ENCODE measurements at regions not wholly inside any gene's neighbourhood (a gene's known extent, or its start where the extent isn't known, plus 50 kb on each side); places are given as distances from the start of the nearest gene placed in this dataset.
A peak's percentile ranks its signal among the peaks of the same experiment; 100 is the strongest.

- FAIRE-seq (no peak), DNase-seq (ENCODE audit: low spot score in 2 of 2) (no peak)
These were observed 186.7 kb upstream of the SLITRK2 start for GRCh38 chrX:145630806-145631435.

- FAIRE-seq = no peak
- DNase-seq (ENCODE audit: low spot score in 2 of 2) = no peak
These were observed 186.1 kb upstream of the SLITRK2 start for GRCh38 chrX:145631461-145631951.

GRCh38 chrX:145654486-145654885 lies 163.1 kb upstream of the SLITRK2 start:
- FAIRE-seq = no peak
- DNase-seq (ENCODE audit: low spot score in 2 of 2) = no peak

- FAIRE-seq (no peak), DNase-seq (ENCODE audit: low spot score in 2 of 2) (no peak)
These were observed 143.8 kb upstream of the SLITRK2 start for GRCh38 chrX:145673841-145674240.

- FAIRE-seq (no peak), DNase-seq (ENCODE audit: low spot score in 2 of 2) (no peak)
These were observed 140.4 kb upstream of the SLITRK2 start for GRCh38 chrX:145677109-145677817.

- no peak for FAIRE-seq
- no peak for DNase-seq (ENCODE audit: low spot score in 2 of 2)
These were observed 134.9 kb upstream of the SLITRK2 start for GRCh38 chrX:145682518-145683298.

- DNase-seq (ENCODE audit: low spot score in 2 of 2) (no peak), FAIRE-seq (no peak)
These were observed 130.5 kb upstream of the SLITRK2 start for GRCh38 chrX:145687146-145687545.

GRCh38 chrX:145687707-145688106 lies 129.9 kb upstream of the SLITRK2 start:
- DNase-seq (ENCODE audit: low spot score in 2 of 2) (no peak), FAIRE-seq (no peak)

- no peak for FAIRE-seq
- no peak for DNase-seq (ENCODE audit: low spot score in 2 of 2)
These were observed 123.6 kb upstream of the SLITRK2 start for GRCh38 chrX:145694048-145694447.

- DNase-seq (ENCODE audit: low spot score in 2 of 2) = no peak
- FAIRE-seq = no peak
These were observed 101.9 kb upstream of the SLITRK2 start for GRCh38 chrX:145715641-145716138.

GRCh38 chrX:145716226-145716625 lies 101.4 kb upstream of the SLITRK2 start:
- FAIRE-seq = no peak
- DNase-seq (ENCODE audit: low spot score in 2 of 2) = no peak

- no peak for FAIRE-seq
- DNase-seq (ENCODE audit: low spot score in 2 of 2) = peak; percentile 12 to 19
These were observed 90.2 kb upstream of the SLITRK2 start for GRCh38 chrX:145727476-145727875.

- peak; percentile 10 to 13 for DNase-seq (ENCODE audit: low spot score in 2 of 2)
These were observed 88.0 kb upstream of the SLITRK2 start for GRCh38 chrX:145729635-145730034.

GRCh38 chrX:145735036-145735435 lies 82.6 kb upstream of the SLITRK2 start:
- no peak for FAIRE-seq

More at GRCh38 chrX:145729635-145730034, 88.0 kb upstream of the SLITRK2 start:
- FAIRE-seq = no peak

GRCh38 chrX:145751943-145752342 lies 65.7 kb upstream of the SLITRK2 start:
- FAIRE-seq (no peak), DNase-seq (ENCODE audit: low spot score in 2 of 2) (no peak)

More at GRCh38 chrX:145735036-145735435, 82.6 kb upstream of the SLITRK2 start:
- no peak for DNase-seq (ENCODE audit: low spot score in 2 of 2)
